GM21526 (cell line): ENCODE measurements at regions not wholly inside any gene's neighbourhood (a gene's known extent, or its start where the extent isn't known, plus 50 kb on each side); places are given as distances from the start of the nearest gene placed in this dataset.
"Not testable (repeated sequence)": the region's sequence is repeated elsewhere in the genome, so short reads cannot be mapped to it uniquely, and the experiment has no call there.

Experiments used
- ATAC-seq: cut with Tn5 transposase; IDR thresholded peaks from one replicate; pipeline ENCODE4 v1.9.1; 2021; ENCODE audit warnings: moderate library complexity; ENCODE audit not compliant: unreplicated experiment, low FRiP score

- no peak for ATAC-seq
Measured at GRCh38 chr18:25516747-25517498, 165.0 kb upstream of the ZNF521 start.

DNA sequence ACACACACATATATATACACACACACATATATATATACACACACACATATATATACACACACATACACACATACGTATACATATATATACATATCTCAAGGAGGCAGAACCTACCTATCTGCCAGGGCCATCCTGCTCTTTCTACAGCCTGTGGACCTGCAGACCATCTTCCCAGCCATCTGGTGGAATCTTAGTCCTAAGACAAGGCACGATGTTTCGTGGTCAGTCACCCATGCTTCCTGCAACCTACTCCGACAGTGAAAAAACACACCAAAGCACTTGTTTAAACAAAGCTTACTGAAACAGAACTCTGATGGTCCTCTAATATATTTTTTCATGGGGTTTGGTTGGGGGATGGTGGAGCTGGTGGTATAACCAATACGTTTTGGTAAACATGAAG is 164.2 kb upstream of the ZNF521 start:
- no peak for ATAC-seq

- ATAC-seq, result no peak
Measured at GRCh38 chr18:25510096-25510495, 158.1 kb upstream of the ZNF521 start.

DNA sequence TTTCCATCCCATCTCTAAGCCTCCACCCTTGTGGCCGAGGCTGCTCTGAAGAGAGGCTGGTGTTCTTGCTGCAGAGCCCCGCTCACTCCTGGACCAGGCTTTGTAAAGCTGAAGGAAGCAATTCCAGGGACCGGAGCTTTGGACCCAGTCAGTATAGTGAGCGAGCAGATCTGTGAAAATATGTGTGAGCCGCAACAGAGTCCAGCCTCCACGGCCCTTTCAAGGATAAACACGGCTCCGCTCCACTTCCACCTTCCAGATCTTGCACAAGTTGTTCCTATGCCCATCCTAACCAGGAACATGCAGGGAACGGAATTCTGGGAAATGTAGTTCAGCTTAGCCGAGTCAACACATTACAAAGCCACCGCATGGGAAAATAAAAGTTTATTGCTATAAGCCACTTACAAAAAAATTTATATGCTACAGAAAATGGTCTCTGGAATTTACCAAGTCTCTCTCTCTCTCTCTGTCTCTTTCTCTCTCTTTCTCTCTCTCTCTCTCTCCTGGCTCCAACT is 151.7 kb upstream of the ZNF521 start:
- no peak for ATAC-seq

DNA sequence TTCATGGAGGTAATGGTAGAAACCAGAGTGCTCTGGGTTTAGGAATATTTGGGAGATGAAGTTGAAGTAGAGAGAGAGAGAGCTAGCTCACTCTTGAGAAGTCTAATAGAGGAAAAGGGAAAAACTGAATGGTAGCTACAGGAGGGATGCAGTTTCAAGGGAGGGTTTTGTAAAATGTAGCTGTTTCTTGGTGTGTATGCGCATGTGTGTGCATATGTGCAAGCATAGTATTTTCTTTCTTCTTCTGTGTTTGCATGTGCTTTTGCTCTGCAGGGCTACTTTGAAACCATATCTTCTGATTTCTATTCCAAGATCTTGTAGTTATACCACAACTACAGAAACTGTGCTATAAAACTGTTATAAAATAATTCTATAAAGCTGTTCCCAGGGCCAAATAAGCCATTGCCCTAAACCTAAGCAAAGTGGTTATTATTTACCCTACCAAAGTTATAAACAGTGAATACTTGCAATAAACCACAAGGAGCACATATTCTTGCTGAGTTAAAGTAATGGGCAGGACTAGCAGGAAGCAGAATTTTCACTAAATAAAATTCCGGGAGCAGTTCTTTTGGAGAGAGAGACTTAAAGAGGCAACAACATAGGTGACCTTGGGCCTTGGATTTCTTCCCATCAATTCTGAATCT is 145.3 kb upstream of the ZNF521 start:
- ATAC-seq, result no peak

DNA sequence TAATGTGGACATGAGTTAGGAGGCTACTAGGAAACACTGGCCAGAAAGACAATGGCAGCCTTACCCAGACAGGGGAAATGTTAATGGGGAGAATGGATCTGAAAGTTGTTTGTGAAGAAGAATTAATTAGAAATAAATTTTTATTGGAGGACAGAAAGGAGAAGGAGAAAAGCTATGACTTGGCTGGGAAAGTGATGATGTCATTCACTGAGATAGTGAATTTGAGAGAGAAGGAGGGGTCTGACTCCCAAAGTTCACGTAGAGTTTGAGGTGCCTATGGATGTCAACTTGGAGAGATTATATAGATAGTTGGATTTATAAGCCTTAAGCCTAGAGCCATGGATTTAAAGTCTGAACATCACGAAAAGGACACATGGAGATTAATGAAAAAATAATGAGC is 144.6 kb upstream of the ZNF521 start:
- ATAC-seq, result no peak

DNA sequence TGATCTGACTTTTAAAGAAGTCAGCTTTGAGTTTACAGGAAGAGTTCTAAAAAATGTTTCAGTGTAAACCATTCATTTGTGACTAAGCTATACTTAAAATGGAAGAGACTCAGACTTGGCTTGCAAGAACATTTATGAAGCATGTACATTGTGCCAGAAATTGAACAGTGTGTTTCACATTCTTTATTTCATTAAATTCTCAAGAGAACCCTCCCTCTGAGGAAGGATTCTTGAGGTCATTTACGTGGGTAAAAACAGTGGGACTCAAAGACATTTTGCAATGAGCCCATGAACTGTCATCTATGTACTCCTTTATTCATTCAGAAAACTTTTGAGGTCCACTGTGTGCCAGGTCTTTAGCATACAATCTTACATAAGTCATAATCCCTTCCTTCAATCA is 143.6 kb upstream of the ZNF521 start:
- ATAC-seq, result no peak

DNA sequence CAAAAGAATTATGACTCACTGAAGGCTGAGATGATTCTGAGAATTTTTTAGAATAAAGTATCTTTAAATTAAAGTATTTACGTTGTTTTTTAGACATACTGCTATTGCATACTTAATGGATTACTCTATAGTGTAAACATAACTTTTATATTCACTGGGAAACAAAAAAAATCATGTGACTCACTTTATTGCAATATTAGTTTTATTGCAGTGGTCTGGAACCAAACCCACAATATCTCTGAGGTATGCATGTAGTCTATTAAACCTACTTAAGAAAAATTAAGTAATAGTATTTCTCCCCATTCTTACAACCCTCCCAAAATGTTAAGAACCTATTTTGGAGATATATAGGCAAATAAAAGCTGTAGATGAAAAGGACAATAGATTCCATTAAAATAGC is 142.9 kb upstream of the ZNF521 start:
- no peak for ATAC-seq

DNA sequence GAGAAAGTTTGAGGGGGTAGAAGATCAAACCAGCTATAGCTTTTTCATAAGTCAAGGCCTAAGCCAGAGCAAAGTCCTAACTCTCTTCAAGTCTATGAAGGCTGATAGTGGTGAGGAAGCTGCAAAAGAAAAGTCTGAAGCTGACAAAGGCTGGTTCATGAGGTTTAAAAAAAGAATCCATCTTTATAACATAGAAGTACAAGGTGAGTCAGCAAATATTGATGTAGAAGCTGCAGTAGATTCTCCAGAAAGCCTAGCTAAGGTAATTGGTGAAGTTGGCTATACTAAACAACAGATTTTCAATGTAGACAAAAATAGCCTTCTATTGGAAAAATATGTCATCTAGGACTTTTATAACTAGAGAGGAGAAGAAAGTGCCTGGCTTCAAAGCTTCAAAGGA is 141.4 kb upstream of the ZNF521 start:
- ATAC-seq, result no peak

- ATAC-seq, result no peak
Measured at GRCh38 chr18:25490316-25490715, 138.3 kb upstream of the ZNF521 start.

DNA sequence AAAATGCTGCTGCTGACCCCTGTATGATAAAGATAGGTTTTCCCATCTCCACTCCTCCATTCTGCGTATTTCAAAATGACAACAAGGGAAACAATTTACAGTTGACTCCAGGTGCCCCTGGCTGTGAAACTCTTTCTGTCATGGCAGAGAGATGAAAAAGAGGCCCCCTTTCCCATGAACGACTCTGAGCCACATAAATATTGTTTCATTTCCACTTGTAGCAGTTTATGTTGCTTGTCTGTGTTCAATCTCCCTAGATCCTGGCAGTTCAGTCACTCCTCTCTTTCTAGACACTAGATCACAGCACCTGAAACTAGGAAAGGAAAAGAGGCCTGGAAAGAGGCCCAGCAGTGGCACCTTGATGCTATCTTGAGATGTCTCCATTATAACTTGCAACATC is 121.0 kb upstream of the ZNF521 start:
- ATAC-seq, result no peak

GRCh38 chr18:25470756-25471524 is 119.0 kb upstream of the ZNF521 start:
- not testable (repeated sequence) for ATAC-seq

DNA sequence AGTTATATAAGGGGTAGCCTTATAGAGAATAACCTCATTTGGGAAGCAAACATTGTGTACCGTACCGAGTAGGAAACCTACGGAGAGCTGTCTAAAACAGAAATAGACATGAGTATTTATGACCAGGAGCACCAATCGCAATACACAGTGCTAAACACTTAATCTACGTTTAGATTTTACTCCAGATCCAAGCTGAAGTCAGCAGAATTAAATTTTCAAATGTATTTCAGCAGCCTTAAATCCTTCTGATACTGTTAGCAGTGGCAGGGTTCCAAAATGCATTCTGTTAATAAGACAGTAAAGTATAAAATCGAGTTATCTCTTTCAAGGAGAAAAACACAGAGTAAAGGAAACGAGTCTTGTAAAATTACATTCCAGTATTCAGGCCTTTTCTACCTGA is 118.1 kb upstream of the ZNF521 start:
- no peak for ATAC-seq

GRCh38 chr18:25469489-25469888 is 117.5 kb upstream of the ZNF521 start:
- no peak for ATAC-seq

DNA sequence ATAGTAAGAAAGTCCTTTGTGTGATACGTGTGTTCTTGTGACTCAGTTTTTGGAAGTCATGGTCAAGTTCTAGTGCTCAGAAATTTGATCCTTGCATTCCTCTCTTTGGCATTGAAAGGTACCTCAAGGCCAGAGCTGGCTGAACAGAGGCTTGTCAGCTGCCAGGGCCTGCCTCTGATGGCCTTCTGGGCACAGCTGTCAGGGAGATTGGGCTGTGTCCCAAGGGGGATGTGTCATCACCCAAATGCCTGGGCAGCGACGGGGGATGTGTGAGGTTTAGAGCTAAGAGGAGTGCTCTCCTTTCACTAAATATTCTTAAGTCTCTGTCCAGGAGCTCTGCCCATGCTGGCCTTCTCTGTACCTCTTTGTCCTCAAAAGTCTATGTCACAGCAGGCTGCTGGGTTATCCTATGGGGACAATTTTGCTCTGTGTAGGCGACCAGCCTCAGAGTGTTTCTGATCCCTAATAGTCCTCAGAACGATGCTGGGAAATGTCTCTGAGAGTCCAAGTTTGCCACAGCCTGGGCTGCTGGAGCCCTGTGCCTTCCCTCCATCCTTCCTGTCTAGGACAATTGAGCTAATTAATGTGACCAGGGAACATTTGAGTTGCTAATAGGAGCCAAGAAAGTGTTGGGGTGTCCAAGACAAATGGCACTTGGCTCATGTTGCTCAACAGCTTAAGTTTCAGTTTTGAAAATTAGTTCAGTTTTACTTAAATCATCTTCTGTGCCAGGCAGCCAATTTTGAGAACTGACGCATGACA is 115.4 kb upstream of the ZNF521 start:
- no peak for ATAC-seq

GRCh38 chr18:25465152-25465732 is 113.3 kb upstream of the ZNF521 start:
- ATAC-seq, result no peak

DNA sequence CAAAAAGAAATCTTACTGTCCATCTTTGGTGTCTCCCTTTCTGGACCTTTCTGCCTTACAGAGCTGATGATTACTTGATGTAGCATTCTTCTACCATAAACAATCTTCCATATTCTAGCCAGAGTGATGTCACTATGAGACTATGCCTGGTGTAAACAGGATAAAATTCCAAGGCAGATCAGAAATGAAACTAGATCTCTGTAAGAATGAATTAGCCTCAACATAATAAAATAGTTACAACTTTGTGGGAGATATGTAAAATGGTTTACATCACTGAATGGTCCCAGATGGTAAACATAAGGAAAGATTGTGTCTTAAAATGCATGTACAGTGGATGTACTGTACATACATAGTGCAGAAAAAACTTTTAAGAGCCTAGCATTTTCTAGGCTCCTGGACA is 112.3 kb upstream of the ZNF521 start:
- ATAC-seq, result no peak

GRCh38 chr18:25463726-25464125 is 111.8 kb upstream of the ZNF521 start:
- ATAC-seq, result no peak

DNA sequence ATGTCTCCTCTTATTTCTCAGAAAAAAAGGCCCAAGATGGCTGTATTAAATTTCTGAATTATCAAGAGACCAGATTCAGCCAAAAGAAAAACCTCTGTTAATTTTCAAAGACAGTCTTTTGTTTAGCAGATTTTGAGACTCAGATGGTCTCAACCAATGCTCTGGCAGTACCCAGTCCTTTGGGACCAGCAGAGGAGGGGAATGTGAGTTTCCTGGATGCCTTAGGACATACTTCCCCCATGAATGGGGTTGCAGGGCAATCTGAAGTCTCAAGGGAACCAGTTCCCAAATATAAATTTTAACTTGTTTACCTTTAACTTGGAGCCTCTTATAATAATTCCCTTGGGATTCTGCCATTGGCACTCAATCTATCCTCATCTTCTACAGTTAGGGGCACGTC is 107.8 kb upstream of the ZNF521 start:
- ATAC-seq, result no peak

GRCh38 chr18:25457601-25458000 is 105.6 kb upstream of the ZNF521 start:
- no peak for ATAC-seq
